HUDEP-2 (cell line): ENCODE measurements at regions not wholly inside any gene's neighbourhood (a gene's known extent, or its start where the extent isn't known, plus 50 kb on each side); places are given as distances from the start of the nearest gene placed in this dataset.
"Not testable (repeated sequence)": the region's sequence is repeated elsewhere in the genome, so short reads cannot be mapped to it uniquely, and the experiment has no call there.

Experiments
- DNase-seq, 76 experiments: peaks; one replicate each; lab custom pipeline; 2025; ENCODE audit not compliant: unreplicated experiment in 76 of 76; lab: John Stamatoyannopoulos, UW

GRCh38 chr18:6521803-6522418 is 107.2 kb upstream of the L3MBTL4 start:
- DNase-seq: peak in 16 of 76 experiments; percentile 0 to 25 (median 8)

GRCh38 chr18:6525604-6526003 is 110.9 kb upstream of the L3MBTL4 start:
- no peak for DNase-seq

GRCh38 chr18:6537475-6537874 is 122.8 kb upstream of the L3MBTL4 start:
- no peak for DNase-seq

GRCh38 chr18:6541131-6541679 is 126.5 kb upstream of the L3MBTL4 start:
- not testable (repeated sequence) for DNase-seq

- no peak for DNase-seq
Measured at GRCh38 chr18:6542296-6542695, 127.6 kb upstream of the L3MBTL4 start.

GRCh38 chr18:6543330-6543908 is 128.7 kb upstream of the L3MBTL4 start:
- DNase-seq: peak in 3 of 76 experiments; percentile 2 to 20 (median 7)

GRCh38 chr18:6546229-6546628 is 131.5 kb upstream of the L3MBTL4 start:
- DNase-seq: no peak

GRCh38 chr18:6547476-6547875 is 132.8 kb upstream of the L3MBTL4 start:
- no peak for DNase-seq

- no peak for DNase-seq
Measured at GRCh38 chr18:6553234-6553900, 138.7 kb upstream of the L3MBTL4 start.

GRCh38 chr18:6557057-6557769 is 142.5 kb upstream of the L3MBTL4 start:
- DNase-seq: no peak

- no peak for DNase-seq
Measured at GRCh38 chr18:6557770-6558248, 143.1 kb upstream of the L3MBTL4 start.

GRCh38 chr18:6558446-6559156 is 143.9 kb upstream of the L3MBTL4 start:
- no peak for DNase-seq

- DNase-seq: no peak
Measured at GRCh38 chr18:6559296-6559695, 144.6 kb upstream of the L3MBTL4 start.

GRCh38 chr18:6561016-6561415 is 146.3 kb upstream of the L3MBTL4 start:
- no peak for DNase-seq

GRCh38 chr18:6561420-6561861 is 146.7 kb upstream of the L3MBTL4 start:
- DNase-seq: no peak

- DNase-seq: no peak
Measured at GRCh38 chr18:6561862-6562291, 147.2 kb upstream of the L3MBTL4 start.

- no peak for DNase-seq
Measured at GRCh38 chr18:6563896-6564295, 149.2 kb upstream of the L3MBTL4 start.

- no peak for DNase-seq
Measured at GRCh38 chr18:6564950-6565814, 150.5 kb upstream of the L3MBTL4 start.

- DNase-seq: no peak
Measured at GRCh38 chr18:6565815-6566081, 151.0 kb upstream of the L3MBTL4 start.
